T-cell (primary cell): ENCODE measurements at regions not wholly inside any gene's neighbourhood (a gene's known extent, or its start where the extent isn't known, plus 50 kb on each side); places are given as distances from the start of the nearest gene placed in this dataset.
"Not testable (repeated sequence)": the region's sequence is repeated elsewhere in the genome, so short reads cannot be mapped to it uniquely, and the experiment has no call there.

Experiments
- ATAC-seq, 4 experiments: fragments of 200-7000 bp in 3 of 4; fragments of 150-1000 bp in 1 of 4; cut with Tn5 transposase; replicated peaks in 1 of 4; 1 replicate in 3 of 4; 2 replicates in 1 of 4; pipeline ENCODE4 v1.10.0; 2021; ENCODE audit warnings: moderate library complexity in 3 of 4, mild to moderate bottlenecking in 2 of 4, moderate number of reproducible peaks in 1 of 4
- CTCF ChIA-PET, 2 donors: fragments of 300-600 bp; sonication (Branson Sonifier 250); formaldehyde crosslinking; loops; one replicate each; lab custom pipeline; 2022; ENCODE audit warnings: antibody characterized with exemption in 2 of 2; lab: Charles Lee
- POLR2A ChIA-PET, 2 donors: fragments of 300-600 bp; sonication (Branson Sonifier 250); formaldehyde crosslinking; loops; one replicate each; lab custom pipeline; 2022; ENCODE audit warnings: antibody characterized with exemption in 2 of 2; lab: Charles Lee
- DNase-seq, 35 experiments: peaks; one replicate each; pipeline versions ENCODE4 v3.0.0 to v3.0.0-alpha.2; 2013 to 2023
- H3K27ac ChIP-seq: one replicate; pipeline ENCODE4 v1.5.1; 2013; ENCODE audit warnings: low read length
- H3K27me3 ChIP-seq, 2 experiments: replicated peaks in 1 of 2; 1 replicate in 1 of 2; 2 replicates in 1 of 2; pipeline versions ENCODE4 v1.6.1 to v1.7.0; 2013; ENCODE audit warnings: low read length in 1 of 2, mixed read lengths in 1 of 2; ENCODE audit not compliant: control insufficient read depth in 2 of 2, insufficient read depth in 2 of 2; ENCODE audit errors: extremely low read depth in 1 of 2
- H3K36me3 ChIP-seq, 2 donors: 1 replicate in 1 of 2; 2 replicates in 1 of 2; pipeline versions ENCODE4 v1.6.1 to v1.7.0; 2013; ENCODE audit warnings: low read length in 1 of 2; ENCODE audit not compliant: control insufficient read depth in 2 of 2, insufficient read depth in 1 of 2; ENCODE audit errors: extremely low read depth in 1 of 2
- H3K4me1 ChIP-seq, 2 experiments: 1 replicate in 1 of 2; 2 replicates in 1 of 2; pipeline versions ENCODE4 v1.6.1 to v1.7.0; 2013; ENCODE audit warnings: low read length in 2 of 2, mixed read lengths in 1 of 2; ENCODE audit not compliant: insufficient read depth in 2 of 2, control insufficient read depth in 1 of 2; ENCODE audit errors: extremely low read depth in 1 of 2
- H3K4me3 ChIP-seq, 2 donors: 1 replicate in 1 of 2; 2 replicates in 1 of 2; pipeline versions ENCODE4 v1.5.1 to v1.7.0; 2013; ENCODE audit warnings: mild to moderate bottlenecking in 2 of 2, low read length in 1 of 2, moderate library complexity in 1 of 2; ENCODE audit not compliant: control insufficient read depth in 1 of 2; ENCODE audit errors: extremely low read depth in 1 of 2
- H3K9me3 ChIP-seq: 2 replicates; pipeline ENCODE4 v1.7.0; 2013
- H3K27ac Mint-ChIP-seq, 2 donors: one replicate each; pipeline ENCODE4 v1.8.0; 2020 to 2021; ENCODE audit warnings: mild to moderate bottlenecking in 2 of 2, mixed read lengths in 2 of 2
- H3K27me3 Mint-ChIP-seq, 2 donors: one replicate each; pipeline ENCODE4 v1.8.0; 2021 to 2022; ENCODE audit warnings: mixed read lengths in 2 of 2
- H3K36me3 Mint-ChIP-seq: one replicate; pipeline ENCODE4 v1.8.0; 2021; ENCODE audit warnings: mixed read lengths
- H3K4me1 Mint-ChIP-seq, 3 donors: one replicate each; pipeline ENCODE4 v1.8.0; 2020 to 2022; ENCODE audit warnings: mixed read lengths in 3 of 3, mild to moderate bottlenecking in 1 of 3
- H3K4me3 Mint-ChIP-seq, 3 donors: one replicate each; pipeline ENCODE4 v1.8.0; 2020 to 2022; ENCODE audit warnings: mild to moderate bottlenecking in 3 of 3, mixed read lengths in 3 of 3, moderate library complexity in 3 of 3
- H3K9me3 Mint-ChIP-seq, 3 donors: one replicate each; pipeline ENCODE4 v1.8.0; 2020 to 2022; ENCODE audit warnings: mixed read lengths in 3 of 3
- WGBS: methylation state at CpG from one replicate; pipeline ENCODE4 v1.1.5; 2013; ENCODE audit warnings: missing lambda C conversion rate; ENCODE audit not compliant: insufficient coverage; 5-methylcytosine and 5-hydroxymethylcytosine counted together

GRCh38 chr6:73929405-73929804 is 233.4 kb downstream of the CD109 start:
- no peak overlapping the region for H3K27ac Mint-ChIP-seq

GRCh38 chr6:73927421-73927820 is 231.4 kb downstream of the CD109 start:
- no peaks in the 10 kb centered on the region for H3K27me3 Mint-ChIP-seq
- H3K4me3 Mint-ChIP-seq = no peak overlapping the region
- no peaks in the 10 kb centered on the region for H3K9me3 ChIP-seq
- CTCF ChIA-PET = no interaction called here
- H3K4me1 ChIP-seq = no peaks in the 10 kb centered on the region
- H3K36me3 Mint-ChIP-seq = no peaks in the 10 kb centered on the region
- POLR2A ChIA-PET = no interaction called here
- no peaks in the 10 kb centered on the region for H3K27me3 ChIP-seq
- peaks cover 10 to 20% (median 17%) of the 10 kb centered on the region in 3 donors for H3K9me3 Mint-ChIP-seq
- H3K27ac Mint-ChIP-seq = no peak overlapping the region
- H3K4me1 Mint-ChIP-seq = no peaks in the 10 kb centered on the region
- ATAC-seq (no peak), DNase-seq (no peak)
- H3K4me3 ChIP-seq = no peak overlapping the region
- H3K27ac ChIP-seq = no peak overlapping the region
- H3K36me3 ChIP-seq = no peaks in the 10 kb centered on the region

More at GRCh38 chr6:73929405-73929804, 233.4 kb downstream of the CD109 start:
- no peak overlapping the region for H3K27ac ChIP-seq
- no peak overlapping the region for H3K4me3 Mint-ChIP-seq
- H3K4me1 ChIP-seq = no peaks in the 10 kb centered on the region
- ATAC-seq (no peak), DNase-seq (no peak)
- H3K4me3 ChIP-seq = no peak overlapping the region
- no peaks in the 10 kb centered on the region for H3K36me3 Mint-ChIP-seq
- H3K27me3 ChIP-seq = no peaks in the 10 kb centered on the region
- 100% methylated on average over 2 of the region's 3 CpGs for WGBS
- POLR2A ChIA-PET = no interaction called here
- CTCF ChIA-PET = no interaction called here
- no peaks in the 10 kb centered on the region for H3K36me3 ChIP-seq
- H3K9me3 Mint-ChIP-seq = peaks cover 10 to 20% (median 17%) of the 10 kb centered on the region in 3 donors
- H3K27me3 Mint-ChIP-seq = peaks cover 0 to under 1% of the 10 kb centered on the region in 2 donors
- no peaks in the 10 kb centered on the region for H3K9me3 ChIP-seq
- no peaks in the 10 kb centered on the region for H3K4me1 Mint-ChIP-seq

GRCh38 chr6:73925703-73926102 is 229.7 kb downstream of the CD109 start:
- POLR2A ChIA-PET, ATAC-seq, H3K27ac ChIP-seq, H3K4me1 ChIP-seq, H3K27me3 Mint-ChIP-seq, H3K27ac Mint-ChIP-seq, H3K9me3 ChIP-seq, H3K4me1 Mint-ChIP-seq, H3K27me3 ChIP-seq, DNase-seq, H3K36me3 Mint-ChIP-seq, H3K36me3 ChIP-seq, H3K4me3 ChIP-seq, H3K4me3 Mint-ChIP-seq, CTCF ChIA-PET: not testable (repeated sequence)
- WGBS = 87% methylated on average over 3 of the region's 17 CpGs
- H3K9me3 Mint-ChIP-seq = peaks cover 10 to 16% (median 10%) of the 10 kb centered on the region in 3 donors

- Mint-ChIP-seq H3K27me3 (no peaks in the 10 kb centered on the region), H3K4me1 (no peaks in the 10 kb centered on the region), H3K9me3 (peaks cover 10 to 16% (median 10%) of the 10 kb centered on the region in 3 donors), H3K36me3 (no peaks in the 10 kb centered on the region), H3K4me3 (no peak overlapping the region), H3K27ac (no peak overlapping the region)
- WGBS = no CpG with 5 or more reads among the region's 1 CpG
- Histone ChIP-seq H3K27ac (no peak overlapping the region), H3K4me1 (no peaks in the 10 kb centered on the region), H3K9me3 (no peaks in the 10 kb centered on the region), H3K36me3 (no peaks in the 10 kb centered on the region), H3K27me3 (no peaks in the 10 kb centered on the region), H3K4me3 (no peak overlapping the region)
- POLR2A ChIA-PET = no interaction called here
- ATAC-seq (no peak), DNase-seq (no peak)
- CTCF ChIA-PET = no interaction called here
Measured at GRCh38 chr6:73923905-73924485, 228.0 kb downstream of the CD109 start.

- CTCF ChIA-PET = no interaction called here
- Histone ChIP-seq H3K9me3 (peaks cover 3% of the 10 kb centered on the region), H3K4me1 (no peaks in the 10 kb centered on the region), H3K4me3 (no peak overlapping the region), H3K27me3 (peaks cover 0 to 6% of the 10 kb centered on the region in 2 experiments), H3K36me3 (no peaks in the 10 kb centered on the region), H3K27ac (no peak overlapping the region)
- H3K4me1 Mint-ChIP-seq = no peaks in the 10 kb centered on the region
- peaks cover 4 to 8% of the 10 kb centered on the region in 2 donors for H3K27me3 Mint-ChIP-seq
- DNase-seq (no peak), ATAC-seq (no peak)
- H3K36me3 Mint-ChIP-seq = no peaks in the 10 kb centered on the region
- peaks cover 11 to 16% (median 15%) of the 10 kb centered on the region in 3 donors for H3K9me3 Mint-ChIP-seq
- POLR2A ChIA-PET = no interaction called here
- no peak overlapping the region for H3K4me3 Mint-ChIP-seq
- WGBS = 70% methylated on average over 12 of the region's 14 CpGs
- H3K27ac Mint-ChIP-seq = no peak overlapping the region
Measured at GRCh38 chr6:73903155-73903554, 207.2 kb downstream of the CD109 start.

GRCh38 chr6:73901986-73902385 is 206.0 kb downstream of the CD109 start:
- Histone ChIP-seq H3K36me3 (no peaks in the 10 kb centered on the region), H3K27ac (no peak overlapping the region), H3K9me3 (peaks cover 3% of the 10 kb centered on the region), H3K4me3 (no peak overlapping the region), H3K4me1 (no peaks in the 10 kb centered on the region), H3K27me3 (peaks cover 0 to 6% of the 10 kb centered on the region in 2 experiments)
- Mint-ChIP-seq H3K9me3 (peaks cover 11 to 16% (median 15%) of the 10 kb centered on the region in 3 donors), H3K4me3 (no peak overlapping the region), H3K27me3 (peaks cover 4 to 8% of the 10 kb centered on the region in 2 donors), H3K4me1 (no peaks in the 10 kb centered on the region), H3K27ac (no peak overlapping the region), H3K36me3 (no peaks in the 10 kb centered on the region)
- CTCF ChIA-PET = no interaction called here
- POLR2A ChIA-PET = no interaction called here
- DNase-seq (no peak), ATAC-seq (no peak)

GRCh38 chr6:73901311-73901710 is 205.3 kb downstream of the CD109 start:
- H3K4me1 Mint-ChIP-seq = no peaks in the 10 kb centered on the region
- H3K36me3 ChIP-seq = no peaks in the 10 kb centered on the region
- no peaks in the 10 kb centered on the region for H3K36me3 Mint-ChIP-seq
- H3K27ac ChIP-seq = no peak overlapping the region
- H3K9me3 Mint-ChIP-seq = peaks cover 11 to 16% (median 15%) of the 10 kb centered on the region in 3 donors
- no peak for ATAC-seq
- CTCF ChIA-PET = no interaction called here
- peaks cover 0 to 6% of the 10 kb centered on the region in 2 experiments for H3K27me3 ChIP-seq
- H3K4me3 ChIP-seq = no peak overlapping the region
- DNase-seq = no peak
- no peak overlapping the region for H3K27ac Mint-ChIP-seq
- POLR2A ChIA-PET = no interaction called here
- peaks cover 3% of the 10 kb centered on the region for H3K9me3 ChIP-seq
- no peak overlapping the region for H3K4me3 Mint-ChIP-seq
- H3K27me3 Mint-ChIP-seq = peaks cover 4 to 8% of the 10 kb centered on the region in 2 donors
- no peaks in the 10 kb centered on the region for H3K4me1 ChIP-seq
